NB4 (cell line): ENCODE measurements at regions not wholly inside any gene's neighbourhood (a gene's known extent, or its start where the extent isn't known, plus 50 kb on each side); places are given as distances from the start of the nearest gene placed in this dataset.

Experiments
- DNase-seq: peaks from one replicate; pipeline ENCODE4 v3.0.0; 2010; ENCODE audit warnings: low read depth
- H3K4me3 ChIP-seq: one replicate; pipeline ENCODE4 v1.5.1; 2011; ENCODE audit warnings: mild to moderate bottlenecking, low read depth, low read length, moderate library complexity
- MYC ChIP-seq: IDR thresholded peaks from 2 replicates; pipeline ENCODE4 v1.6.1; 2011; ENCODE audit warnings: low read depth, low read length
- POLR2A ChIP-seq: IDR thresholded peaks from 2 replicates; pipeline ENCODE4 v1.6.1; 2011; ENCODE audit warnings: mild to moderate bottlenecking; ENCODE audit not compliant: insufficient read length; ENCODE audit errors: extremely low read depth
- TF ChIP-seq, protein P1 (sequence below): IDR thresholded peaks from one replicate; pipeline ENCODE4 v1.5.1; 2012; ENCODE audit warnings: low read depth, low read length
- TF ChIP-seq, protein P2 (sequence below): IDR thresholded peaks from 2 replicates; pipeline ENCODE4 v1.6.1; 2011; ENCODE audit warnings: low read depth, low read length

DNA sequence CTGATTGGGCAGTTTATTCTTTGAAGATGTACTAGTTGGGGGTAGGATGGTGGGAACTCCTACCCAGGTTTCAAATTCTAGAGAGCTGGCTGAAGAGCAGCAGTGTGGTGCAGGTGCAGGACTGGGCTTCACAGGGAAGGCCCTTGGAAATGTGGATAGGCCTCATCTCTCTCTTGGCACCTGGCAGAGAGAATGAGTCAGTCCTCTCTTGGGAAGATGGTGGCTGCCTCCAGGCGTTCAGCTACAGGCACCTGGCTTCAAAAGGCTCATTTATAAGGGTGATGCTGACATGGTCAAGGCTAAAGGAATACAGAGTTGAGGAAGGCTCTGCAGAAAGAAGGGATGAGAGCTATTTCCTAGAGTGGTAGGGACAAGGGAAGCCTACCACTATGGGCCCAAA is 179.7 kb upstream of the VASH1 start:
- TF ChIP-seq, protein P1, sequence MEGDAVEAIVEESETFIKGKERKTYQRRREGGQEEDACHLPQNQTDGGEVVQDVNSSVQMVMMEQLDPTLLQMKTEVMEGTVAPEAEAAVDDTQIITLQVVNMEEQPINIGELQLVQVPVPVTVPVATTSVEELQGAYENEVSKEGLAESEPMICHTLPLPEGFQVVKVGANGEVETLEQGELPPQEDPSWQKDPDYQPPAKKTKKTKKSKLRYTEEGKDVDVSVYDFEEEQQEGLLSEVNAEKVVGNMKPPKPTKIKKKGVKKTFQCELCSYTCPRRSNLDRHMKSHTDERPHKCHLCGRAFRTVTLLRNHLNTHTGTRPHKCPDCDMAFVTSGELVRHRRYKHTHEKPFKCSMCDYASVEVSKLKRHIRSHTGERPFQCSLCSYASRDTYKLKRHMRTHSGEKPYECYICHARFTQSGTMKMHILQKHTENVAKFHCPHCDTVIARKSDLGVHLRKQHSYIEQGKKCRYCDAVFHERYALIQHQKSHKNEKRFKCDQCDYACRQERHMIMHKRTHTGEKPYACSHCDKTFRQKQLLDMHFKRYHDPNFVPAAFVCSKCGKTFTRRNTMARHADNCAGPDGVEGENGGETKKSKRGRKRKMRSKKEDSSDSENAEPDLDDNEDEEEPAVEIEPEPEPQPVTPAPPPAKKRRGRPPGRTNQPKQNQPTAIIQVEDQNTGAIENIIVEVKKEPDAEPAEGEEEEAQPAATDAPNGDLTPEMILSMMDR: no peak
- TF ChIP-seq POLR2A (no peak), MYC (no peak)
- TF ChIP-seq, protein P2, sequence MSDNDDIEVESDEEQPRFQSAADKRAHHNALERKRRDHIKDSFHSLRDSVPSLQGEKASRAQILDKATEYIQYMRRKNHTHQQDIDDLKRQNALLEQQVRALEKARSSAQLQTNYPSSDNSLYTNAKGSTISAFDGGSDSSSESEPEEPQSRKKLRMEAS: no peak
- no peak overlapping the region for H3K4me3 ChIP-seq
- DNase-seq: no peak

DNA sequence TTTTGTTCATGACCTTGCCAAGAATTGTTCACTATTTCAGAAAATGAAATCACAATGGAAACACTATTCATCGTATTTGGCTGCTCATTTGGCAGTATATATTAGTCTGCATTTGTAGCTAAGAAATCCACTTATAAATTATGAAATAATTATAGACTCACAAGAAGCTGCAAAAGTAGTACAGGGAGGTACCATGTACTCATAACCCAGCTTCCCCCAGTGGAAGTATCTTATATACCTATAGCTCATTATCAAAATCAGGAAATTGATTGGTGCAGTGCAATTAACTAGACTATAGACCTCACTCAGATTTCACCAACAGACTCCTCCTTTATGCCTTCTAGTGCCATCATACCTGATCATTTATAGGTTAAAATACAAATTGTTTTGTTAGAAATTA is 178.8 kb upstream of the VASH1 start:
- H3K4me3 ChIP-seq: no peak overlapping the region
- TF ChIP-seq, protein P2: no peak
- TF ChIP-seq, protein P1: no peak
- no peak for DNase-seq

- H3K4me3 ChIP-seq: no peak overlapping the region
- TF ChIP-seq MYC: no peak
- TF ChIP-seq, protein P1: no peak
- no peak for TF ChIP-seq POLR2A
- TF ChIP-seq, protein P2: no peak
- no peak for DNase-seq
These were observed 178.1 kb upstream of the VASH1 start for GRCh38 chr14:76583174-76583573.

GRCh38 chr14:76583805-76584204 is 177.5 kb upstream of the VASH1 start:
- TF ChIP-seq, protein P2: no peak
- TF ChIP-seq, protein P1: no peak
- no peak for TF ChIP-seq MYC
- no peak for TF ChIP-seq POLR2A
- no peak for DNase-seq
- no peak overlapping the region for H3K4me3 ChIP-seq

GRCh38 chr14:76584271-76584702 is 177.0 kb upstream of the VASH1 start:
- H3K4me3 ChIP-seq: no peak overlapping the region
- TF ChIP-seq, protein P1: no peak
- TF ChIP-seq POLR2A (no peak), MYC (no peak)
- TF ChIP-seq, protein P2: no peak
- no peak for DNase-seq

DNA sequence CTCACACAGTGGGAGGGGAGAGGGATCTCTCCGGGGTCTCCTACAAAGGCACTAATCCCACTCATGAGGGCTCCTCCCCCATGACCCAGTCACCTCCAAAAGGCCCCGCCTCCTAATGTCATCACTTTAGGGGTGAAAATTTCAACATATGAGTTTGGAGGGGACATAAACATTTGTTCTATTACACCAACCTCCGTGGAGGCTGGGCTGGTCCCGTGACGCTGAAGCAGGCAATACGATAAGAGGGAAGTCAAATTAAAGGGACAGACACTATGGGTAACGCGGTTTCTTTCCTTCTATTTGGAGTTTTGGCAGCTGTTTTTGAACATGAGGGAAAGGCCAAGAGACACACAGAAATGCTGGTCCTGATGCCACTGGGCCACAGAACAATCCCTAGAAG is 175.7 kb upstream of the VASH1 start:
- DNase-seq: no peak
- TF ChIP-seq, protein P2: no peak
- TF ChIP-seq, protein P1: no peak
- TF ChIP-seq MYC (no peak), POLR2A (no peak)

More for the DNA sequence above, 175.7 kb upstream of the VASH1 start:
- no peak overlapping the region for H3K4me3 ChIP-seq
